ENCODE measurements at regions not wholly inside any gene's neighbourhood (a gene's known extent, or its start where the extent isn't known, plus 50 kb on each side); places are given as distances from the start of the nearest gene placed in this dataset.
A peak's percentile ranks its signal among the peaks of the same experiment; 100 is the strongest.

DNA sequence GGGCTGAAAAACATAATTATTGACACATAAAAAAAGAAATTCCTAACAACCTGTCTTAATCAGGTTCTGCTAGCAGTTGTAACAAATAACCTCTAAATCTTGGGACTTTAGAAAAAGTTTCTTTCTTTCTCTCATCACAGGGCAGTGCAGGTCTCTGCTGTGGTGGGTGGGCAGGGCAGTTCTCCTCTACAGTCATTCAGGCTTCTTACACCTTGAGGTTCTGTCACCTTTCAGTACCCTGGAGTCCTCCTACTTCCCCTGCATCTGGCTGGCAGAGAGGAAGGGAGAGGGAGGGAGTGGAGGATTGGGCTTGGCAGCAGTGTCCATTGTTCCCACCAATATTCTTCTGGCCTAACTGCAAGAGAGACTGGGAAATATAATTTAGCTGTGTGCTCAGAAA lies 112.2 kb upstream of the ANKRD55 start:
- peaks cover 56% of the 10 kb centered on the region for H3K4me1 Mint-ChIP-seq
- POLR2A ChIA-PET, result no interaction called here
- peak overlapping the region; percentile 50 for H3K27ac Mint-ChIP-seq
- TF ChIP-seq CTCF (IDR thresholded peaks at IDR 0.05), result no peak
- peak overlapping the region; percentile 12 for H3K4me3 Mint-ChIP-seq
- H3K9me3 Mint-ChIP-seq, result peaks cover 6% of the 10 kb centered on the region
- DNase-seq, result no peak
- intact Hi-C loops (cut with micrococcal nuclease), result loop anchor here (5.0 kb wide), 1 partner anchor 67 kb away; no protein-coding TSS in a partner anchor
- CTCF ChIA-PET, result no interaction called here
- H3K27me3 Mint-ChIP-seq, result no peaks in the 10 kb centered on the region
- H3K36me3 Mint-ChIP-seq (ENCODE audit: low read depth), result no peaks in the 10 kb centered on the region
- no peak for ATAC-seq (ENCODE audit: low read depth)

DNA sequence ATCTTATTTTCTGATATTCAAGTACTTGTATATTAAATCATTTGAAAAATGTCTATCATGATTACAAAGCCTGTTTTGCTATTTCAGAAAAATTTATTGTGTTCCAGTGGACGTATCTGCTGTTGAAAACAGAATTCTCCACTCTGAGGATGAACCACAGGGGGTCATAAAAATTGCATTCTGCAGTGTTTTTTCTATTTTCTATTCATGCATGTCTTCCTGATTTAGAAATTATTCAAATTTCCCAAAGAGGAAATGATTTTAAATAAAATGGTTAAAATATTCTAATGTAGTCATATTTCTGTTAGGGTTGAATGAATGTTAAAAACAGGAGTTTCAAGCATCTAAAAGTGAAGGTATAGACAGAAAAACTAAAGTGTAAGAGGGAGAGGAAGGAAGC lies 111.5 kb upstream of the ANKRD55 start:
- Mint-ChIP-seq H3K27ac (peak overlapping the region; percentile 54), H3K27me3 (no peaks in the 10 kb centered on the region), H3K4me1 (peaks cover 56% of the 10 kb centered on the region), H3K36me3 (ENCODE audit: low read depth) (no peaks in the 10 kb centered on the region), H3K9me3 (peaks cover 6% of the 10 kb centered on the region), H3K4me3 (peak overlapping the region; percentile 48)
- intact Hi-C loops (cut with micrococcal nuclease), result no loop called here
- TF ChIP-seq CTCF (IDR thresholded peaks at IDR 0.05), result no peak
- ATAC-seq (ENCODE audit: low read depth), result peak; percentile 40
- DNase-seq, result no peak
- CTCF ChIA-PET, result no interaction called here
- POLR2A ChIA-PET, result no interaction called here

DNA sequence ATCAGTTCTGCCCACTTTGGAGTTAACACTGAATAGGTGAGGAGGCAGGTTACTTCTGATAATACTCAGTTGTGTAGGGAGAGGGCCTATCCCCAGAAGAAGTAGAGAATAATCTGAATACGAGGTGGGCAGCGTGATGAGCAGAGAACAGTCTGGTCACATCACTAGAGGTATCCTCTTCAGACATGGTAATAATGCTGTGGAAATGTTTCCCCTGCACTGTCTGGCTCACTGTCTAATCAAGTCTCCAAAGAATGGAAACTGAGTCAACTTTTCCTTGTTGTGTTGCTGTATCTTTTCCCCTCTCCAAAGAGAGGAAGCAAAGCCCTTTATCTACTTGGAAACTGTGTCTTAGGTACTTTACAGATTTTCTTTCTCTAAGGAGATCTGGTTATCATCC lies 110.9 kb upstream of the ANKRD55 start:
- intact Hi-C loops (cut with micrococcal nuclease), result no loop called here
- Mint-ChIP-seq H3K4me3 (peak overlapping the region; percentile 48), H3K27ac (peak overlapping the region; percentile 54), H3K4me1 (peaks cover 56% of the 10 kb centered on the region), H3K9me3 (peaks cover 6% of the 10 kb centered on the region), H3K36me3 (ENCODE audit: low read depth) (no peaks in the 10 kb centered on the region), H3K27me3 (no peaks in the 10 kb centered on the region)
- no peak for DNase-seq
- no peak for TF ChIP-seq CTCF (IDR thresholded peaks at IDR 0.05)
- ChIA-PET POLR2A (no interaction called here), CTCF (no interaction called here)
- no peak for ATAC-seq (ENCODE audit: low read depth)

DNA sequence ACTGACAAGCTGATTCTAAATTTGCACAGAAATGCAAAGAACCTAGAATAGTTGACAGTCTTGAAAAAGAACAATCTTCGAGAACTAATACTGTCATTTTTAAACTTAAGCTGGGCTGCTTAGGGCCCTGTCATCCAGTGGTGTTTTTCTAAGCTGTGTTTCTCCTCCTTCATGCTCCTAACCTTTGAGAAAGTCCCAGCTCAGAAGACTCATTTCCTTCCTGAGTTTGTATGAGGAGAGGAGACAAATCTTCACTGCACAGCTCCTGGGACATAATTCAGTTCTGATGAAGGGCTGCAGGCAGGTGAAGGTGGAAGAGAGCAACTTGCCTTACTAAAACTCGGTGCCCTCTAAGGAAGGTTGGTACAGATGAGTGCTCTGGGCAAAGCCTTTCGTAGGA lies 109.5 kb upstream of the ANKRD55 start:
- intact Hi-C loops (cut with micrococcal nuclease), result no loop called here
- no peak for ATAC-seq (ENCODE audit: low read depth)
- CTCF ChIA-PET, result no interaction called here
- no peak for DNase-seq
- H3K27me3 Mint-ChIP-seq, result no peaks in the 10 kb centered on the region
- no peak overlapping the region for H3K27ac Mint-ChIP-seq
- TF ChIP-seq CTCF (IDR thresholded peaks at IDR 0.05), result no peak
- POLR2A ChIA-PET, result interaction anchor here (0.6 to 1.4 kb wide), 4 partner anchors 12 to 887 kb away, joined by 3 to 6 read pairs (median 4); no protein-coding TSS in a partner anchor
- H3K9me3 Mint-ChIP-seq, result peaks cover 8% of the 10 kb centered on the region
- no peak overlapping the region for H3K4me3 Mint-ChIP-seq
- H3K36me3 Mint-ChIP-seq (ENCODE audit: low read depth), result no peaks in the 10 kb centered on the region
- peaks cover 56% of the 10 kb centered on the region for H3K4me1 Mint-ChIP-seq

GRCh38 chr5:56340196-56340980 lies 107.3 kb upstream of the ANKRD55 start:
- no peak for TF ChIP-seq CTCF (IDR thresholded peaks at IDR 0.05)
- H3K36me3 Mint-ChIP-seq (ENCODE audit: low read depth), result peaks cover 2% of the 10 kb centered on the region
- ChIA-PET CTCF (no interaction called here), POLR2A (interaction anchor here (0.6 kb wide), 1 partner anchor 330 kb away, joined by 3 read pairs; no protein-coding TSS in a partner anchor)
- peaks cover 15% of the 10 kb centered on the region for H3K9me3 Mint-ChIP-seq
- intact Hi-C loops (cut with micrococcal nuclease), result no loop called here
- H3K27me3 Mint-ChIP-seq, result no peaks in the 10 kb centered on the region
- no peak for DNase-seq
- no peak for ATAC-seq (ENCODE audit: low read depth)
- H3K27ac Mint-ChIP-seq, result no peak overlapping the region
- H3K4me3 Mint-ChIP-seq, result no peak overlapping the region
- H3K4me1 Mint-ChIP-seq, result peaks cover 39% of the 10 kb centered on the region

Data from activated B cell treated with CpG ODN at 0.5 μM for 24 hours (primary cell).